OCI-LY1 (cell line): ENCODE measurements at regions not wholly inside any gene's neighbourhood (a gene's known extent, or its start where the extent isn't known, plus 50 kb on each side); places are given as distances from the start of the nearest gene placed in this dataset.

Experiments
- H2AFZ ChIP-seq: fragments of 200-600 bp; sonication (generic), shearing (Covaris generic); 2 replicates; pipeline ENCODE4 v1.6.0; 2014; ENCODE audit warnings: antibody characterized with exemption, mild to moderate bottlenecking, low read length
- H3F3A ChIP-seq: fragments of 200-600 bp; sonication (generic), shearing (Covaris generic); 2 replicates; pipeline ENCODE4 v1.6.0; 2014; ENCODE audit warnings: mild to moderate bottlenecking, antibody characterized with exemption, low read length, moderate library complexity; ENCODE audit not compliant: insufficient read depth
- H3K27ac ChIP-seq: fragments of 200-600 bp; sonication (generic); 2 replicates; pipeline ENCODE4 v1.5.1; 2014; ENCODE audit warnings: low read length, mixed run types, mild to moderate bottlenecking, low read depth; ENCODE audit not compliant: poor library complexity, severe bottlenecking
- H3K27me3 ChIP-seq: fragments of 200-600 bp; sonication (generic); 2 replicates; pipeline ENCODE4 v1.6.0; 2014; ENCODE audit warnings: antibody characterized with exemption, mild to moderate bottlenecking, low read length, moderate library complexity; ENCODE audit not compliant: insufficient read depth
- H3K36me3 ChIP-seq: fragments of 200-600 bp; sonication (generic); 2 replicates; pipeline ENCODE4 v1.6.1; 2014; ENCODE audit warnings: mild to moderate bottlenecking, antibody characterized with exemption, low read length, moderate library complexity, mixed read lengths; ENCODE audit not compliant: insufficient read depth
- H3K4me1 ChIP-seq: fragments of 200-600 bp; sonication (generic); 2 replicates; pipeline ENCODE4 v1.5.1; 2014; ENCODE audit warnings: mild to moderate bottlenecking, low read length, moderate library complexity; ENCODE audit not compliant: insufficient read depth, severe bottlenecking
- H3K4me2 ChIP-seq: fragments of 200-600 bp; sonication (generic), shearing (Covaris generic); 2 replicates; pipeline ENCODE4 v1.6.1; 2014; ENCODE audit warnings: low read length
- H3K4me3 ChIP-seq: fragments of 200-600 bp; sonication (generic); 2 replicates; pipeline ENCODE4 v1.5.1; 2014; ENCODE audit warnings: low read length, low read depth, mild to moderate bottlenecking, mixed read lengths; ENCODE audit not compliant: poor library complexity, severe bottlenecking
- H3K79me2 ChIP-seq: fragments of 200-600 bp; shearing (Covaris generic); 2 replicates; pipeline ENCODE4 v1.6.1; 2016; ENCODE audit warnings: mixed run types, low read length, mixed read lengths; ENCODE audit not compliant: insufficient read depth
- H3K9ac ChIP-seq: fragments of 200-600 bp; sonication (generic), shearing (Covaris generic); 2 replicates; pipeline ENCODE4 v1.6.1; 2014; ENCODE audit warnings: mild to moderate bottlenecking, low read length, mixed read lengths
- H3K9me2 ChIP-seq: fragments of 200-600 bp; sonication (generic), shearing (Covaris generic); 2 replicates; pipeline ENCODE4 v1.6.1; 2014; ENCODE audit warnings: low read depth, mild to moderate bottlenecking, low read length, mixed read lengths
- H3K9me3 ChIP-seq: fragments of 200-600 bp; shearing (Covaris generic); 2 replicates; pipeline ENCODE4 v1.6.1; 2014; ENCODE audit warnings: low read length, mixed read lengths
- H4K20me1 ChIP-seq: fragments of 200-600 bp; sonication (generic), shearing (Covaris generic); 2 replicates; pipeline ENCODE4 v1.6.0; 2016; ENCODE audit warnings: mild to moderate bottlenecking, low read length; ENCODE audit not compliant: insufficient read depth
- EZH2 ChIP-seq: fragments of 200-600 bp; sonication (generic), shearing (Covaris generic); IDR thresholded peaks from 2 replicates; pipeline ENCODE4 v1.8.0; 2017; ENCODE audit warnings: borderline replicate concordance, mixed run types, mild to moderate bottlenecking, antibody characterized with exemption, low read length, moderate library complexity, mixed read lengths
- TF ChIP-seq, protein P1 (sequence below): fragments of 200-600 bp; sonication (generic), shearing (Covaris generic); IDR thresholded peaks from 2 replicates; pipeline ENCODE4 v1.5.1; 2017; ENCODE audit warnings: mild to moderate bottlenecking, antibody characterized with exemption, low read length, moderate library complexity, mixed read lengths

DNA sequence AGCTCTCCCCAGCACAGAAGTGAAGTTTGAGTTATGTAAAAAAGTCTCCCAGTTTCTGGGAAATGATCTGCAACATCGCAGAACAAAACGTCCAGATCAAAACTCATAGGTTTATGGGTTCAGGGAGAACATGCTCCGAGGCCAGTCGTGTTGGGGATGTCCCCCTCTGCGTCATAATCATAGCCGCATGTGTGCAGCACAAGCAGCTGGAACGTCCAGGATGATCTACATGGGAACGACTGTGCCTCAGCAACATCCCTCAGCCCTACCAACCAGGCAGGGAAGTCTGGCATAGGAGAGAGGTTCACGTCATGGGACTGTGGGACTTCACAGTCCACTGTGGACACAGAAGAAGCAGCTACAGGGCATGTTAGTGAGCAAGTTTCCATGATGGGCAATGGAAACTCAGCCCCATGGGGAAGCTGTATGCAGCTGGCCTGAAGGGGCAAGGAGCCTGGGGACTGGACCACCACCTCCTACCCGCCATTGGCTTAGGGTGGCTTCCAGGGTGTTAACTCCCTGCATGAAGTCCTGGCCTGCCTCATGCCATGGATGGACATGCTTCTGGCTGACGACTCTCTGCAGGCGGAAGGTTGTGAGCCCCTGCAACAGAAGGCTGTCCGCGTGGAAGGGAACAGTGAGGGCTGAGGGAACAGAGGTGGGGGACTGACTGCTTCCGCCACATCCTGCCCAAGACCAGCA lies 96.9 kb downstream of the COPS8 start:
- Histone ChIP-seq H3K4me2 (no peak overlapping the region), H3K36me3 (no peaks in the 10 kb centered on the region), H3K9me3 (no peaks in the 10 kb centered on the region), H3K27ac (no peak overlapping the region), H2AFZ (no peak overlapping the region), H3K27me3 (0 out of 2 replicates have a peak, but pooled peaks cover 5% of the 10 kb centered on the region), H4K20me1 (no peaks in the 10 kb centered on the region), H3K79me2 (no peaks in the 10 kb centered on the region), H3K4me3 (no peak overlapping the region), H3K9ac (no peak overlapping the region), H3F3A (no peaks in the 10 kb centered on the region), H3K9me2 (no peaks in the 10 kb centered on the region), H3K4me1 (no peaks in the 10 kb centered on the region)
- TF ChIP-seq, protein P1, sequence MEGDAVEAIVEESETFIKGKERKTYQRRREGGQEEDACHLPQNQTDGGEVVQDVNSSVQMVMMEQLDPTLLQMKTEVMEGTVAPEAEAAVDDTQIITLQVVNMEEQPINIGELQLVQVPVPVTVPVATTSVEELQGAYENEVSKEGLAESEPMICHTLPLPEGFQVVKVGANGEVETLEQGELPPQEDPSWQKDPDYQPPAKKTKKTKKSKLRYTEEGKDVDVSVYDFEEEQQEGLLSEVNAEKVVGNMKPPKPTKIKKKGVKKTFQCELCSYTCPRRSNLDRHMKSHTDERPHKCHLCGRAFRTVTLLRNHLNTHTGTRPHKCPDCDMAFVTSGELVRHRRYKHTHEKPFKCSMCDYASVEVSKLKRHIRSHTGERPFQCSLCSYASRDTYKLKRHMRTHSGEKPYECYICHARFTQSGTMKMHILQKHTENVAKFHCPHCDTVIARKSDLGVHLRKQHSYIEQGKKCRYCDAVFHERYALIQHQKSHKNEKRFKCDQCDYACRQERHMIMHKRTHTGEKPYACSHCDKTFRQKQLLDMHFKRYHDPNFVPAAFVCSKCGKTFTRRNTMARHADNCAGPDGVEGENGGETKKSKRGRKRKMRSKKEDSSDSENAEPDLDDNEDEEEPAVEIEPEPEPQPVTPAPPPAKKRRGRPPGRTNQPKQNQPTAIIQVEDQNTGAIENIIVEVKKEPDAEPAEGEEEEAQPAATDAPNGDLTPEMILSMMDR: no peak
- TF ChIP-seq EZH2: no peak

DNA sequence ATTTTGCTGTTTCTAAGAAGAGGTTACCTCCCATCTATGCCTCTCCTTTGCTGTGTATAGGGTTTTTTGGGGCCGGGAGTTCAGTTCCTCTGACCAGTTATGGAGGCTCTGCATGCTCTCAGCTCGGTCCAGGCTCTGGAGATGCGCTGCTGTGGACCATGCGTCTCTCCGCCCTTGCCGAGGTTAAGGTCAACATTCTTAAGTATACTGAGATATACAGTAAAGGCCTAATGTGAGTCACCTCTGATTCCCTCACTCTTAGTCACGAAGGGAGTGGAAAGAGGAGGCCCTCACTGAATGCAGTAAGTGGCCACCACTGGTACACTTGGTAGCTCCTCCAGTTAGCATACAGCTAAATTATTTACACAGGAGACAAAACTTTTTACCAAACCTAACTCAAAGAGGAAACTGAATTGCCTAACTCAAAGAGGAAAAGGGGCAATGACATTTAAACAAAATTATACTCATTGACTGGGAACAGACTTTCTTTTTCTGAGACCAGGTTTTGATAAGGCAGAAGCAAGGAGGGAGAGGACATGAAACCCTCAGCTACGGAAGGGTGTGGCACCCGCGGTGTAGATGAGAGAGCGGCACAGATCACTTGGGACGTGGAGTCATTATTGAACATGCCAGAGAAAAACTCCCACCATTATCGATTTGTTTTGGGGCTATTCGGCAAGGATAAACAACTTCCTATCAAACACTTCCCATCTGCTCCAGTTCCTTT lies 98.7 kb downstream of the COPS8 start:
- no peaks in the 10 kb centered on the region for H3K36me3 ChIP-seq
- no peak overlapping the region for H3K4me3 ChIP-seq
- no peak overlapping the region for H3K27ac ChIP-seq
- no peaks in the 10 kb centered on the region for H3K9me2 ChIP-seq
- H3K4me2 ChIP-seq: no peak overlapping the region
- TF ChIP-seq, protein P1: no peak
- no peak for TF ChIP-seq EZH2
- no peak overlapping the region for H3K9ac ChIP-seq
- no peak overlapping the region for H2AFZ ChIP-seq
- no peaks in the 10 kb centered on the region for H3K4me1 ChIP-seq
- H3K9me3 ChIP-seq: no peaks in the 10 kb centered on the region
- no peaks in the 10 kb centered on the region for H3F3A ChIP-seq
- 0 out of 2 replicates have a peak, but pooled peaks cover 5% of the 10 kb centered on the region for H3K27me3 ChIP-seq
- H4K20me1 ChIP-seq: no peaks in the 10 kb centered on the region
- no peaks in the 10 kb centered on the region for H3K79me2 ChIP-seq

DNA sequence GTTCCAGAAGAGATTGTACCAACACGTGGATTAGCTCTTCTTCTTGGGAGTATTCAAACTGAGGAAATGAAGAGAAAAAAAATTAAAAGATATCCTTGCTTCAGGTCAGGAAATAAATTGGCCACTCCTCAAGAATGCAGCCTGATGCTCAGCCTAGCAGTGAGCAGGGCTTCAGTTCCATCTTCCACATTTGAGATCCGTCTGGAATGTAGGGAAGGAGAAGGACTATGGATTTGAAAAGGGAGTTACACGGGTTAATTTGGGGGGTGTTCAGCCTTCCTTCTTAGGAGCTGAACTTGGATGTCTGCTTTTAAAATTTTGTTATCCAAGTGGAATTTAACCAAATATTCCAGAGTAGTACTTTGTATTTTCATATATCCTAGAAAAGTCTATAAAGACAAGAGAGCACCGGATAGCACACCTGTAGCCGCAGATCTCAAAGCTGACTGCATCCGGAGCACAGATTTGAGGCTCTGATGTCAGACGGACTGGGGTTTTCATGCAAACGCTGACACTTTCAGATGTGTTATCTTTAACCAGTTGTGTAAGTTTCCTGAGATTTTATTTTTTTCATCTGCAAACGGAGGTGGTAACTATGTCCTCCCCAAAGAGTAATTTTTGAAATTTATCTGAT lies 99.3 kb downstream of the COPS8 start:
- Histone ChIP-seq H3K9me2 (no peaks in the 10 kb centered on the region), H3K9me3 (no peaks in the 10 kb centered on the region), H3K79me2 (no peaks in the 10 kb centered on the region), H3K36me3 (no peaks in the 10 kb centered on the region), H3K4me2 (no peak overlapping the region), H3F3A (no peaks in the 10 kb centered on the region), H2AFZ (no peak overlapping the region), H3K27ac (no peak overlapping the region), H3K4me3 (no peak overlapping the region), H3K9ac (no peak overlapping the region), H3K27me3 (0 out of 2 replicates have a peak, but pooled peaks cover 5% of the 10 kb centered on the region), H4K20me1 (no peaks in the 10 kb centered on the region), H3K4me1 (no peaks in the 10 kb centered on the region)
- TF ChIP-seq, protein P1: no peak
- TF ChIP-seq EZH2: no peak
